Esophagus mucosa (tissue), 1 donor: ENCODE measurements at regions not wholly inside any gene's neighbourhood (a gene's known extent, or its start where the extent isn't known, plus 50 kb on each side); places are given as distances from the start of the nearest gene placed in this dataset.
"Not testable (repeated sequence)": the region's sequence is repeated elsewhere in the genome, so short reads cannot be mapped to it uniquely, and the experiment has no call there.

Experiments
- ATAC-seq: fragments of 200-7000 bp; cut with Tn5 transposase; one replicate; pipeline ENCODE4 v1.9.1; 2020
- donor health status: DM: yes; HTN: yes; CAD: no.

DNA sequence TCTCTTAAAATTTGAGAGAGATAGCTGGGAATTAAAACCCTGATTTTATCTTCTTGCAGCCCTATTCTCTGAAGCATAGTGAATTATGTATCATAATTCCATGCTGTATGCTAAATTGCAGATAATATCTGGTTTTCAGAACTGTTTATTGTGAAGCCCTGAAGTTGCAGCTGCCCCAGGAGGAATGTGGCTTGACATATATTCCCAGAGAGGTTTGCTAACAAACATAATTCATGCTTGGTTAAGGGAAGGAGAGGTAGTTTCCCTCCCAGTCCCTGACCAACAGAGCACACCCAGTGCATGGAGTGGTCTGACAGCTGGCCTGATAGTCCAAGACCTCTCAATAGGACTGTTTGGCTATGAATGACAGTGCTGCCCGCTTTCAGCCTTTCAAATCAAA is 500.6 kb upstream of the MIR17HG start:
- no peak for ATAC-seq

DNA sequence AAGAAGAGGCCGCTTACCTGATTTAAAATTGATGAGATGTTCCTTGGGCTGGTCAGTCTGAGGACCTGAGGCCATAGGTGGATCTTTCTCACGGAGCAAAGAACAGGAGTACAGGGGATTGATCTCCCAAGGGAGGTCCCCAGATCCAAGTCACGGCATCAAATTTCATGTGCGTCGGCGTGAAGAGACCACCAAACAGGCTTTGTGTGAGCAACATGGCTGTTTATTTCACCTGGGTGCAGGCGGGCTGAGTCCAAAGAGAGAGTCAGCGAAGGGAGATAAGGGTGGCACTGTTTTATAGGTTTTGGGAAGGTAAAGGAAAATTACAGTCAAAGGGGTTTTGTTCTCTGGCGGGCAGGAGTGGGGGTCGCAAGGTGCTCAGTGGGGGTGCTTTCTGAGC is 493.8 kb upstream of the MIR17HG start:
- ATAC-seq: not testable (repeated sequence)

DNA sequence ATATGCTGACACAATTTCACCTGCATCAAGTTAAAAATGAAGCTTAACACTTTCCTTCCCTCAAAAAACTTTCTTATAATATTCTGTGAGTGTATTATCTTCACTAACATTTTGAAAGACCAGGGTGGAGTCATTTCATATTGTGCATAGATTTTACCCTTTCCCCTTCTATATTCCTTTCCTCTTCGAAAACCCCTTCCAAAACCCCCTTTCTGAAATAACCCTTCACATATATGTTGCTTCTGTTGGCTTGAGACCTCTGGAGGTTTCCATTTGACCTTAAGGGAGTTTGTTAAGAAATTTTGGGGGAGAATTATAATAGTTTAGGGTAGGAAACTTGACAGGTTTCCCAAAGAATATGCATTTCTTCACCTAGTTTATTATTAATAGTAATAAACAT is 489.6 kb upstream of the MIR17HG start:
- ATAC-seq: no peak

DNA sequence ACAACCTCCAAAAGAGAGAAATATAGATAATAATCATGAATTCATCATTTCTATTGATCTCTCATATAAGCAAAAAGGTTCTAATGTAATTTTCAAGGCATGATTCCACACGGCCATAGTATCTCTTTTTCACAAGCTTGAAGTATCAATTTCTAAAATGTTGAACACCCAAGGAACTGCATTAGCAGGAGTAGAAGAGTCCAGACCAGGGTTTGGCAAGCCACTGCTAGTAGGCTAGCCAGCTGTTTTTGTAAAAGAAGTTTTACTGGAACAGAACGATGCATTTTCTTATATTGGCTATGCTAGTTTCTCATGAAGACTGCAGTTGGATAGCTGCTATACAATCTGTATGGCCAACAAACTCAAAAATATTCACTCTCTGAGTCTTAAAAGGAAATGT is 481.5 kb upstream of the MIR17HG start:
- no peak for ATAC-seq

DNA sequence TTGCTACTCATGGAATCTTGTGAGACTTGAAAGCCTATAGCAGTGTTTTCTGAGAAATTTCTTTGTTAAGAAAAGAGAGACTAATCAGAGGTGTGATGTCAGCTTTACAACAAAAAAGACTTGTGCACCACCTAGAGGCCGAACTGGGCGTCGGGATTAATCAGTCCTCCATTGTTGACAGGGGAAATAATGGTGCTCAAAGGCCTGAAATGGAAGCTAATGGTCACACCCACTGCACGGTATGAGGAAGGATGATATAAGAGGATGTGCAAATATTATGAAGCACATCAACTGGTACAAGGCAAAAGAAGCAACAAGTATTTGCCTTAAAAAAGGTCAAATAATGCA is 480.2 kb upstream of the MIR17HG start:
- ATAC-seq: peak; percentile 85

DNA sequence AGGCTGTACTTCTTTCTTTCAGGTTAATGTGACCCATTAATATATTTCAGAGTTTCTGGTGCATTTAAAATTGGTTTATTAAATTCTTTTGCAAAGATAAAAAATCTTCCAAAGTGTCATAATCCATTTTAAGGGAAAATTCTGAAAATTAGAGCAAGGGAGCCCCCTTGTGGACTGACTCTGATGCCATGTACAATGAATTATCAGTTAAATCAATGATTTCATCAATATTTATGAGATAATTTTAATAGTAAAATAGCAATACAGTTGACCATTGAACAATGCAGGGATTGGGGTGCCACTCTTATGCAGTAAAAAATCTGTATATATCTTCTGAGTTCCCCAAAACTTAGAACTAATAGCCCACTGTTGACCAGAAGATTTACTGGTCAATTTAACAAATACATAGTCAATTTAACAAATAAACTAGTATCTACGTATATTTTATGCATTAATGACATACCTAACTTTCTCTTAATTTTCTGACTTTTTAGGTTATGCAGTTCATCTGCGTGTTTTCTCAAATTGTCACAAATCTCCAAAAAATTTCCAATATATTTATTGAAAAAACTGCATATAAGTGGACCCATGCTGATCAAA is 479.1 kb upstream of the MIR17HG start:
- ATAC-seq: no peak

DNA sequence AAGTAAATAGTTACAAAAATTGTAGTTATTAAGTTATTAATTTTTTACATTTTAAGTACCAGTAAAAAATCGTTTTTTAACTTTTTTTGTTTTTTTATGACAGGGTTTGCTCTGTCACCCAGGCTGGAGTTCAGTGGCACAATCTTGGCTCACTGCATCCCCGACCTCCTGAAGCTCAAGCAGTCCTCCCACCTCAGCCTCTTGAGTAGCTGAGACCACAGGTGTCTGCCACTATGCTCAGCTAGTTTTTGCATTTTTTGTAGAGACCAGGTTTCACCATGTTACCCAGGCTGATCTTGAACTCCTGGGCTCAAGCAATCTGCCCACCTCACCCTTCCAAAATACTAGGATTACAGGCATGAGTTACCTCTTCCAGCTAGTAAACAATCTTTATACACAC is 477.9 kb upstream of the MIR17HG start:
- no peak for ATAC-seq

DNA sequence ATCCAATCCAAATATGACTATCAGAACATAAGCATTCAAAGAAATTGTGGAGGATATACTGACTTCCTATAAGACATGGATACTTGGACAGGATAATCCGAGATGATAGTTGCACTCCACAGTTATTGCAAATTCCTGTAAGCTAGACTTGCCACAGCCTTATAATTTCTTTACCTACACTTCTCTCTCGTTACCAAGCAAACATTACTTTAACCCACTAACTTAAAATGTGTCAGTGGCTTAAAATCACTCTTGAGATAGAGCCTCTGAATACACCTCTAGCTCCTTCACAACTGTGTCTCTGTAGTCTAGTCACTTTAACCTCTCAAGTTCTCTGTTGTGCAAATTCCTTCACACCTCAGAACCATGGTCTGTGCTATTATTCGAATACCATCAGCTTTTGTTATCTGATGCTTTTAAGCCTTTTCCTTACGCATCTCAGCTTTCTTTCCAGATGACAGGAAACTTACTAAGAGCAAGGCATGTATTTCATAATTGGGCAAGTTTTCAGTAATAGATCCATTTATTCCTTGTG is 474.9 kb upstream of the MIR17HG start:
- no peak for ATAC-seq

DNA sequence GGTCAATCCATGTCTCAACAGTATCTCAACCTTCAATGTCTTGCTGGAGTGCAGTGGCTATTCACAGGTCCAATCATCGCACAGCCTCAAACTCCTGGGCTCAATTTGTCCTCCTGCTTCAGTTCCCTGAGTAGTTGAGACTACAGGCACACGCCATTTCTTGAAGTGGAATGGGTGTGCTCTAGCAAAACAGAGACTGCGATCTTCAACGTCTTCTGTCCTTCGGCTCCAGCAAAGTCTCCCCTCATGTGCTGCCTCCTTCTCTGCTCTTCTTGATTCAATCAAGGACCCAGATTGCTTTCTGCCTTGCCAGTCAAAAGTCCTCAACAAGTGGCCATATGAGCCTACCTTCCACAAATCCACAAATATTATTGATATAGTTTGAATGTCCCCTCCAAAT is 466.7 kb upstream of the MIR17HG start:
- ATAC-seq: no peak

DNA sequence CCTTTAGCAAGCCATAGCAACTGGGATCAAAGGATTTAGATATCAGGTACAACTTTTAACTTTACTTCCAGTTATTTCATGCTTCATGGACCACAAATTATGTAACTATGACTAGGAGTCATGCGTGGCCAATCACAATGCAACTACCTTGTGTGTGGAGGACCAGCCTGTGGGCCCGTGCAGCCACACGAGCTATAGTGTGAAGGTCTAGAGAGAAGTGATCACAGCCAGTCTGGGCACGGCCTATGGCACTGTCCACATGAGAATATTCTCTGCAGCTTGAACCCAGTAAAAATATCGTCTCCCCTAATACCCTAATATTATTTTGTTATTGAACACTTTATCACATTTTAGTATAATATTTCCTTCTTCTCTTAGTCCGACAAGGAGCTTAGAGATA is 464.9 kb upstream of the MIR17HG start:
- no peak for ATAC-seq

DNA sequence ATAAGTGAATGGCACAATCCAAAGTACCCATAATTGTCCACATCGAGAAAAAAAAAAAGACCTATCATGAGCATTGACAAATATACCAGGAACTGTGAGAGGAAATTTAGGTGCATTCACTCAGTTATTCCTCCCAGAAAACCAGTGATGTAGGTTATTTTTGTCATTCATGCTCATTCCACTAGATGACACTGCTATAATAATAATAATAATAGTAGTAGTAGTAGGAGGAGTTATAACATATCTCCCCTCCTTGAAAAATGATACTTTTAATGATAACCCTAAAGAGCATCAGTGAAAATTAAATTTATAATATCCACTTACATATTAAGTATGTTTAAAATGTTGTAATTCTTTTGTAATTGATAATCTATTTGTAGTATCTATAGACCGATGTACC is 463.9 kb upstream of the MIR17HG start:
- ATAC-seq: no peak

DNA sequence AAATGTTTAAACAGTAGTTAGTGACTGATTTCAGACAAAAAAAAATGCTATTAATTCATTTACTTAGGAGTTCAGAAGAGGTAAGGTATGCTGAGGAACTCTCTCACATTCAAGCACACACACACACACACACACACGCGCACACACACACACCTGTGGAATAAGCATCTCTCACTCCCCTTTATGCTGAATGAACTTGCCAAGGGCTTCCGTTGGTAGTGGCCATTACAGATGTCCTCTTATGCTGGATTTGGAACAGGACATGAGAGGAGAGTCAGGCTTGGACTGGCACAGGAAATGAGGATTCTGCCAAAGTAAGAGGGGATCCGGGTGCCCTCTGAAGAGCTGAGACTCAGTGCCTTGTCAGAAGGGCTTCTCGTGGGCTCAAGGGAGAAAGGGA is 463.4 kb upstream of the MIR17HG start:
- no peak for ATAC-seq

DNA sequence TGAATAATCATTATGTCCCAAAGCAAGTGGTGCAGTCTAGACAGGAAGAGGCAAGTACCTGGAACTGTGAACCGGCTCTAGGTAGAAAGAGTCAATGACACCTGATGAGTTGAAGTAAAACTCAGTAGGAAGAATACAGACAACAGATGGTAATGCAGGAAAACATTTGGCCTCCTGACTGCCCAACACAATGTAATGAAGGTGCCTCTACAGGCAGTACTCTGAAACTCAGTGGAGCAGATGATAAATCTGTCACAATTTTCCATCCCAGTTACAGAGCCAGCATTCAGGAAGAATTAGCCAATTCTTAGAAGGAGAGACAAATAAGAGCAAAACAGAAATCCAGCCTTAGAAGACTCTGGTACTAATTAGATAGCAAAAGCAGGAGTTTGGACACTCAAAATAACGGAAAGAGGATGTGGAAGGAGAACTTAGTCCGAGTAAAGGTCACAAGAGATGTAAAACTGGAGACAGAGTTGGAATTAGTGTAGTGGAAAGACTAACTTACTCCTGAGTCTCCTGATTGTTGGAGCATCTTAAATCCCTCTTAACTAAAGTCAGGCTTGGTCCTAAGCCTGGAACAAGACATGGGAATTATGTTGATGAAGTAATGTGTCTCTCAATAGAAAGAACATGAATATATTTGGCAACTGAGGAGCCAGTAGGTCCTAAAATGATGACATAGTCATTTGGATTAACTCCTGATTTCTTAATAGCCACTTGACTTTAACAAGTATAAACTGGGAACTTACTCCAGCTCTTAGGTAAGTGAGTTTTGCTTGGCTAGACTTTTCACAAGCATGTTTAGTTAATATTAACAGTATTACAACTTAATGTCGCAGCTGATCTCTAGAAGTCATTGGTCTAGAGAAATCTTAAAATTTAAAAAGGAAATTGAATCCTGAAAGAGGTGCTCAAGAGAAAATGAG is 457.3 kb upstream of the MIR17HG start:
- ATAC-seq: no peak

DNA sequence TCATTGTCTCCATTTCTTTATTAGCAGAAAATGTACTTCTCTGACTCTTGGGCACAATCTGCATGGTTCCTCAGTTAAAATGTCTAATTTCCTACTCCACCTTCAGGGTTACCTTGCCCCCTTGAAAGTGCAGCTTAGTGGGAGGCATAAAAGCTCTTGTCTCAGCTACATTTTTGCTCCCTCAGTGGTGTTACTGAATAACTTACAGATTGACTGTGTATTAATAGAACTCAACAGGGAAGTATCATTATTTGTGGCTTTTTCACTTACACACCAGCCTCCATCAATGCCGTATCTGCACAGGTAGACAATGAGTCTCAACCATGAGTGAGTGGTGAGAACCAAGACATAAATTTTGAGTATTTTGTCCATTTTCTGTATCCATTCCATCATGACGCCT is 456.2 kb upstream of the MIR17HG start:
- ATAC-seq: no peak

DNA sequence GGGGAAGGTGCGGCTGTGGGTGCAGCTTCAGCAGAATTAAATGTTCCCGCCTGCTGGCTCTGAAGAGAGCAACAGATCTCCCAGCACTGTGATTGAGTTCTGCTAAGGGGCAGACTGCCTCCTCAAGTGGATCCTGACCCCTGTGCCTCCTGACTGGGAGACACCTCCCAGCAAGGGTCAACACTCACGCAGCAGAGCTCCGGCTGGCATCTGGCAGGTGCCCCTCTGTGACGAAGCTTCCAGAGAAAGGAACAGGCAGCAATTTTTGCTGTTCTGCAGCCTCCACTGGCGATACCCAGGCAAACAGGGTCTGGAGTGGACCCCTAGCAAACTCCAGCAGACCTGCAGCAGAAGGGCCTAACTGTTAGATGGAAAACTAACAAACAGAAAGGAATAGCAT is 454.3 kb upstream of the MIR17HG start:
- ATAC-seq: not testable (repeated sequence)

DNA sequence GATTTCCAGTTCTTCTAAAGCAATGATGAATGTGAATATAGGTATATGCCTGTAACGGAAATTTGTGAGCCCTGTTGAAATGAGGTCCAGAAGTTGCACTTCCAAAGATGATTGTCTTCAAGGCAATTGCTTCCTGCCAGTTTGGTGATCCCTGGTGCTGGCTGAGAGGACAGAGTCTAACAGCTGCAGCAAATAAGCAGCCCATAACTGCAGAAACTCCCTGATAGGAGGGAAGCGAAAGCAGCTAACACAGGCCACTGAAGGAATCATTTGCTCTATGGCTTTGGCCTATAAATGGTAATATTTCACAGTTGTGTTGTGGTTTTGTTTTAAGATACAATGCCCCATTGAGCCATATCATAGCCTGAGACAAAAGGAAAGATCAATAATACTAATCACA is 451.5 kb upstream of the MIR17HG start:
- ATAC-seq: no peak

DNA sequence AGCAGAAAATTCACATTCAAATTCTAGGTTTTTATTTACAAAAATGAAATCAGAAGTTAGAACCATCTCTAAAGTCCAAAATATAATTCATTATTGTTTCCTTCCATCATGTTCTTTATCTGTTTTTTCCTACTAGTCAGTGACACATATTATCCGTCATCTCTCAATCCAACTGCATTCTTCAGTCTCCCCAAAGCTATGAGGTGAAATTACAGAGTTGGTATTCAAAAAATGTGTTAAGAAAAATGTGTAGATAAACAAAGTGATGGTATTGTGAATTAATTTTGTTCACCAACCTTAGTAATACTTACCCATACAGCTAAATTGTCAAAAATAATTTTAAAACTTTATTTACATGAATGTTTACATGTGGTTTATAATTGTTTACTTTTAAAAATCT is 448.7 kb upstream of the MIR17HG start:
- no peak for ATAC-seq

DNA sequence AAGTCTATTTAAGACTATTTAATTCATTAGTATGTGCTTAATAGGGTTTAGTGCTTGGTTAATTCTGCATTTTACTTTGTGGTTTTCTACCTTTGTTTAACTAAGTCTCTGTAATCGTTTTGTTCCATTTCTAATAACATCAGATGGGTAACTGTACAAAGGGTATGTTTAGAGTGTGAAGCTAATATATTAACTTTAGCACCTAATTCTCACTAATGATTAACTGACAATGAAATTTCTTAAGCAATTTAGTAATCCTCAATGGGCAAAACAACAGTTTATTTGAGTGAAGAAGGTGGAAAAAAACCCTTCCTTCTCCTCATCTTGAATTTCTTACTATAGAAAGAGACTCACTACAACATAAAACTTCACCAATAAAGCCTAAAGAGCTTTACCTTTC is 448.1 kb upstream of the MIR17HG start:
- ATAC-seq: no peak

DNA sequence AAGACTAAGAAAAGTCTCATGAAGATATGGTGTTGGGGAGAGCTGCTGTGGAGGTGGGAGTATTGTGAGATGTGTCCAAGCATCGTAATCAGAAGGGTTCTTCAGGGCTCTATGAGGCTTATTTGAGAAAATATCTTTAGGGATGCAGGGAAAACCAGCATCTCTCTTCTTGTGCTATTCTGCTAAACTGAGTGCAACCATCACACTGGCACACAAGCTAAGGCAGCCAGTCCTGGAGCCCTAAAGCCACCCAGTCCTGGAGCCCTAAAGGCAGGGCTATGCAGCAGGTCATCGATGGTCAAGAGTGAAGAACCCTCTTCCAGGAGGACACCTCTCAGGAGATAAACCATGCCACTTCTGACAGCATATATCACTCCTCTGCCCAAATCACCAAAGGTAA is 445.2 kb upstream of the MIR17HG start:
- no peak for ATAC-seq

DNA sequence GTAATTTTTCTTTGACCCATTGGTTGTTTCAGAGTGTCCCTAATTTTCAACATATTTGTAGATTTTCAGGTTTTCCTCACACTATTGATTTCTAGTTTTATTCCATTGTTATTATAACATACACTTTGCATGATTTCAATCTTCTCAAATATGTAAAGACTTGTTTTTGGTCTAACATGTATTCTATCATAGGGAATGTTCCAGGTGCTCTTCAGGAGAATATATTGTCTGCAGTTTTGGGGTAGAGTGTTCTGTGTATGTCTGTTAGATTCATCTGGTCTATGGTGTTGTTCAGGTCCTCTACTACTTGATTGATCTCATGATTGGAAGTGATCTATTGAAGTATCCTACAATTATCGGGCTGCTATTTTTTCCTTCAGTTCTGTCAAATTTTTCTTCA is 440.9 kb upstream of the MIR17HG start:
- ATAC-seq: no peak

DNA sequence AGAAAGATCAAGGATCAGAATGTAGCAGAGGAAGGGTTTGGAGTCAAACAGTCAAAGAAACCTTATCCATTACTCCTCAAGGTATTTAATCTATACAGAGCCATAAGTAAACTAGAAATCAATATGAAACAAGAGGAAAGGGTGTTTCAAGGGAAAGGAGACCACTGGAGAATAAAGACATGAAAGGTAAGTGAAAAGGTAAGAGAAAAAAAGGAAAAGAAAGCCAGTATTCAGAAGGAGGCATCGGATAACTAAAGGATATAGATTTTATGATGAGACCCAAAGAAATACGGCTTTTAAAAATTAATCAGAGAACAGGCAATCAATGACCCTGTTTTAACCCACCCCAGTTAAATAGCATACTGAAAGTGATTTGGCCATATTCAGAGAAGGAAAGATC is 438.7 kb upstream of the MIR17HG start:
- no peak for ATAC-seq

DNA sequence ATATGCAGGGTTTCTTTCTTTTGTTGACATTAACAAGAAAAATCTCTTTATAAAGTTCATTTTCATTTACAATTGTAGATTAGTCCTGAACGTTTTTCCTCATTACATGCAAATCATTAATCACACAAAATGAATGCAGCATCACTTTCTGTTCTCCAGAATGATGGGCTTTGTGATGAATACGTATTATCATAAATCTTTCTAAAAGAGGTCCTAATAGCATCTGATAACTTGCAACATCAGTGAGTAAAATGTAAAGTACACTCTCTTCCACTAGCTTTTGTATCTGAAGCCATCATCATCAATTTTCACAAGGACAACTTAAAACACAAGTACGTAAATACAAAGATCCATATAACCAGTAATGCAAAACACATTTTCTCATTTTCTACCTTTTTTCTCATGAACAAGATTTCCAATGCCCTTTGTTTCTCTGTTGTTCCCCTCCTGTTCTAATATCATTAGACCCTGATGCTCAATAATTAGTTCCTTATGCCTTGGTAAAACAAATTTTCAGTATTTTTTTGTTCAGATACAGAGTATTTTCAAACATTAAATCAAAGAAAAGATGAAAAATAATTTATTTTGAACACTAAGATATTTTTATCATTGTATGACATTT is 437.4 kb upstream of the MIR17HG start:
- no peak for ATAC-seq

DNA sequence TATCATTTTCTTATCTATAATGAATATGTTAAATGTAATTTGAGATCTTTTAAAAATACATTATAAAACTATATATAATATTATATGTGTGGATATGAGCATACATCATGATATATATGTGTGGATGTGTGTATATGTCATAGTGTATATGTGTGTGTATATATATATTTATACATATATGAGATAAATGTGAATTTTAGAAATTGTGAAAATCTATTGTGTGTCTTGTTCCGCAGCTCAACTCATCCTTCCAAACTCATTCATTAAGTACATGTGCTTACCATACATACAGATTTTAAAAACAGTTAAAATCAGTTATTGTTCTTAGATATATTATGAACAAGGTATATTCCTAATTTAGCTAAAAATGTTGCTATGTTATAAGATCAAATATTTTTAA is 435.2 kb upstream of the MIR17HG start:
- no peak for ATAC-seq

DNA sequence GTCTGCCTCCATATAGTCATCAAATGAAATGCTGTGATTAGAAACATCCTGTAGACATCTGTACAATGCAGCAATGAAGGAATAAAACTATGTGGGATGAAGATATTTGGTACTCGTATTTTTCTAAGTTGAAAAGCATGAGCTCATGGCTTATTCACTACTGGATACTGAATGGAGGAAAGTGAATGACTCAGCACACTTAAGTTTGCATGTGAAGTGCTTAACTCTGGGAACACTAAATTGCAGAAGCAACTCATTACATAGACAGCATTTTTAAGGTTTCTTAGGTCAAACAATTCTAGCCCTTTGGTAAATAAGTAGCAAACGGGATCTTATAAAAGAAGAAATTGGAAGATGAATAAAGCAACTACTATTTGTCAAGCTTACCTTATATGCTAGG is 429.0 kb upstream of the MIR17HG start:
- ATAC-seq: no peak
